ENCODE measurements at regions not wholly inside any gene's neighbourhood (a gene's known extent, or its start where the extent isn't known, plus 50 kb on each side); places are given as distances from the start of the nearest gene placed in this dataset.
A peak's percentile ranks its signal among the peaks of the same experiment; 100 is the strongest.
"Not testable (repeated sequence)": the region's sequence is repeated elsewhere in the genome, so short reads cannot be mapped to it uniquely, and the experiment has no call there.

DNA sequence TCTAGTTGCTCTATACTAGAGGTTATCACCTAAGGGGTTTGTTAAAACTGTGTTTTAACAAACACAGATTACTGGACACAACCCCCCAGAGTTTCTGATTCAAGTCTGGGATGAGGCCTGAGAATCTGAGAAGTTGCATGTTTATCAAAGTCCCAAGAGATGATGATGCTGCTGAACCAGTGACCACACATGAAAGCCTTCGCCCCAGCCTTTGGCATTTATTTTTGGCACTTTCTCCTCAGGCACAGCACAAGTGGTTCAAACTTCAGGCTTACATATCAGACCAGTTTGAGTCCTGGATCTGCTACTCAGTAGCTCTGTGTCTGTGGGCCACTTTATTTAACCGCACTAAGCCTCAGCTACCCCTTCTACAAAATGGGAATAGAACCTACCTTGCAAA lies 407.2 kb upstream of the PIK3R1 start:
- 82 to 91% methylated on average over 2 of the region's 2 CpGs for WGBS, 2 donors

DNA sequence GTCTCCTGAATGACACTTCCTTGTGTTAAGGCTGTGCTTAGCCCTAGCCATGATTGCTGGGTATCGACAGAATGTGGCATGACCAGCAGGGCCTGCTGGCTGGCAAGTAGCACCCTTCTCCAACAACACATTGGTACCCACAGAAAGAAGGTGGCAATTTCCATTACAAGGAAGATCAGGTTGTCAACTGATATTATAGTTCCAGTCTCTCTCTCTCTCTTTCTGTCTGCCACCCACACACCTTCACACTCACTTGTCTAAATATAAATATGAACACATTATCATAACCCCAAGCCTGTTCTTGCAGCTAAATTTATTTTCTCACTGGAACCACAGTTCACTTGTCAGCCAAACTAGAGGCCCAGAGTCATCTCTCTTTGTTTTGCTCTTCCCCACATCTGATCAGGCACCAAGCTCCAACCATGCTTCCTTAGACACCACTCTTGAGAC lies 408.1 kb upstream of the PIK3R1 start:
- H3K36me3 ChIP-seq (ENCODE audit: control insufficient read depth in 2 of 2, insufficient read depth in 2 of 2, low read length in 1 of 2): no peaks in the 10 kb centered on the region
- 73 to 76% methylated on average over 1 of the region's 1 CpG for WGBS, 2 donors
- no peaks in the 10 kb centered on the region for H3K4me1 ChIP-seq (ENCODE audit: control insufficient read depth in 2 of 2, insufficient read depth in 2 of 2, low read length in 1 of 2)
- no peak overlapping the region for H3K4me3 ChIP-seq (ENCODE audit: low read depth in 1 of 2, low read length in 2 of 2)
- no peaks in the 10 kb centered on the region for H3K9me3 ChIP-seq (ENCODE audit: control insufficient read depth in 2 of 2, insufficient read depth in 1 of 2, low read depth in 1 of 2, low read length in 1 of 2)
- H3K27ac ChIP-seq (ENCODE audit: low read depth in 2 of 2, low read length in 1 of 2): no peak overlapping the region
- no peaks in the 10 kb centered on the region for H3K27me3 ChIP-seq (ENCODE audit: control insufficient read depth in 1 of 2, insufficient read depth in 2 of 2, low read length in 2 of 2)

More for the DNA sequence above, 407.2 kb upstream of the PIK3R1 start:
- Histone ChIP-seq H3K36me3 (ENCODE audit: control insufficient read depth in 2 of 2, insufficient read depth in 2 of 2, low read length in 1 of 2) (no peaks in the 10 kb centered on the region), H3K27ac (ENCODE audit: low read depth in 2 of 2, low read length in 1 of 2) (no peak overlapping the region), H3K4me3 (ENCODE audit: low read depth in 1 of 2, low read length in 2 of 2) (no peak overlapping the region), H3K27me3 (ENCODE audit: control insufficient read depth in 1 of 2, insufficient read depth in 2 of 2, low read length in 2 of 2) (no peaks in the 10 kb centered on the region), H3K4me1 (ENCODE audit: control insufficient read depth in 2 of 2, insufficient read depth in 2 of 2, low read length in 1 of 2) (no peaks in the 10 kb centered on the region), H3K9me3 (ENCODE audit: control insufficient read depth in 2 of 2, insufficient read depth in 1 of 2, low read depth in 1 of 2, low read length in 1 of 2) (no peaks in the 10 kb centered on the region)

- H3K4me3 ChIP-seq (ENCODE audit: low read depth in 1 of 2, low read length in 2 of 2): no peak overlapping the region
- H3K4me1 ChIP-seq (ENCODE audit: control insufficient read depth in 2 of 2, insufficient read depth in 2 of 2, low read length in 1 of 2): no peaks in the 10 kb centered on the region
- H3K36me3 ChIP-seq (ENCODE audit: control insufficient read depth in 2 of 2, insufficient read depth in 2 of 2, low read length in 1 of 2): no peaks in the 10 kb centered on the region
- H3K27ac ChIP-seq (ENCODE audit: low read depth in 2 of 2, low read length in 1 of 2): no peak overlapping the region
- no peaks in the 10 kb centered on the region for H3K9me3 ChIP-seq (ENCODE audit: control insufficient read depth in 2 of 2, insufficient read depth in 1 of 2, low read depth in 1 of 2, low read length in 1 of 2)
- WGBS, 2 donors: 90 to 92% methylated on average over 5 of the region's 5 CpGs
- H3K27me3 ChIP-seq (ENCODE audit: control insufficient read depth in 1 of 2, insufficient read depth in 2 of 2, low read length in 2 of 2): no peaks in the 10 kb centered on the region
Measured at GRCh38 chr5:67806654-67807438, 408.7 kb upstream of the PIK3R1 start.

- Histone ChIP-seq H3K4me3 (ENCODE audit: low read depth in 1 of 2, low read length in 2 of 2) (no peak overlapping the region), H3K27ac (ENCODE audit: low read depth in 2 of 2, low read length in 1 of 2) (no peak overlapping the region), H3K27me3 (ENCODE audit: control insufficient read depth in 1 of 2, insufficient read depth in 2 of 2, low read length in 2 of 2) (no peaks in the 10 kb centered on the region), H3K9me3 (ENCODE audit: control insufficient read depth in 2 of 2, insufficient read depth in 1 of 2, low read depth in 1 of 2, low read length in 1 of 2) (no peaks in the 10 kb centered on the region), H3K4me1 (ENCODE audit: control insufficient read depth in 2 of 2, insufficient read depth in 2 of 2, low read length in 1 of 2) (no peaks in the 10 kb centered on the region), H3K36me3 (ENCODE audit: control insufficient read depth in 2 of 2, insufficient read depth in 2 of 2, low read length in 1 of 2) (no peaks in the 10 kb centered on the region)
- 83 to 93% methylated on average over 4 of the region's 4 CpGs for WGBS, 2 donors
Measured at GRCh38 chr5:67805666-67806348, 409.7 kb upstream of the PIK3R1 start.

GRCh38 chr5:67802766-67803165 lies 412.8 kb upstream of the PIK3R1 start:
- Histone ChIP-seq H3K4me3 (ENCODE audit: low read depth in 1 of 2, low read length in 2 of 2) (no peak overlapping the region), H3K9me3 (ENCODE audit: control insufficient read depth in 2 of 2, insufficient read depth in 1 of 2, low read depth in 1 of 2, low read length in 1 of 2) (no peaks in the 10 kb centered on the region), H3K27me3 (ENCODE audit: control insufficient read depth in 1 of 2, insufficient read depth in 2 of 2, low read length in 2 of 2) (no peaks in the 10 kb centered on the region), H3K36me3 (ENCODE audit: control insufficient read depth in 2 of 2, insufficient read depth in 2 of 2, low read length in 1 of 2) (no peaks in the 10 kb centered on the region), H3K27ac (ENCODE audit: low read depth in 2 of 2, low read length in 1 of 2) (no peak overlapping the region), H3K4me1 (ENCODE audit: control insufficient read depth in 2 of 2, insufficient read depth in 2 of 2, low read length in 1 of 2) (no peaks in the 10 kb centered on the region)
- 80 to 89% methylated on average over 2 of the region's 2 CpGs for WGBS, 2 donors

GRCh38 chr5:67799732-67800234 lies 415.8 kb upstream of the PIK3R1 start:
- H3K9me3 ChIP-seq (ENCODE audit: control insufficient read depth in 2 of 2, insufficient read depth in 1 of 2, low read depth in 1 of 2, low read length in 1 of 2): no peaks in the 10 kb centered on the region
- no peaks in the 10 kb centered on the region for H3K36me3 ChIP-seq (ENCODE audit: control insufficient read depth in 2 of 2, insufficient read depth in 2 of 2, low read length in 1 of 2)
- H3K4me3 ChIP-seq (ENCODE audit: low read depth in 1 of 2, low read length in 2 of 2): no peak overlapping the region
- no peaks in the 10 kb centered on the region for H3K27me3 ChIP-seq (ENCODE audit: control insufficient read depth in 1 of 2, insufficient read depth in 2 of 2, low read length in 2 of 2)
- 70 to 72% methylated on average over 5 of the region's 5 CpGs for WGBS, 2 donors
- peak overlapping the region in 1 of 2 donors; percentile 40 for H3K27ac ChIP-seq (ENCODE audit: low read depth in 2 of 2, low read length in 1 of 2)
- H3K4me1 ChIP-seq (ENCODE audit: control insufficient read depth in 2 of 2, insufficient read depth in 2 of 2, low read length in 1 of 2): no peaks in the 10 kb centered on the region

- not testable (repeated sequence) for H3K27ac ChIP-seq (ENCODE audit: low read depth in 2 of 2, low read length in 1 of 2); H3K27me3 ChIP-seq (ENCODE audit: control insufficient read depth in 1 of 2, insufficient read depth in 2 of 2, low read length in 2 of 2); H3K4me1 ChIP-seq (ENCODE audit: control insufficient read depth in 2 of 2, insufficient read depth in 2 of 2, low read length in 1 of 2); H3K36me3 ChIP-seq (ENCODE audit: control insufficient read depth in 2 of 2, insufficient read depth in 2 of 2, low read length in 1 of 2); H3K4me3 ChIP-seq (ENCODE audit: low read depth in 1 of 2, low read length in 2 of 2); H3K9me3 ChIP-seq (ENCODE audit: control insufficient read depth in 2 of 2, insufficient read depth in 1 of 2, low read depth in 1 of 2, low read length in 1 of 2)
- WGBS, 2 donors: 81 to 91% methylated on average over 5 of the region's 5 CpGs
Measured at GRCh38 chr5:67798470-67798869, 417.1 kb upstream of the PIK3R1 start.

DNA sequence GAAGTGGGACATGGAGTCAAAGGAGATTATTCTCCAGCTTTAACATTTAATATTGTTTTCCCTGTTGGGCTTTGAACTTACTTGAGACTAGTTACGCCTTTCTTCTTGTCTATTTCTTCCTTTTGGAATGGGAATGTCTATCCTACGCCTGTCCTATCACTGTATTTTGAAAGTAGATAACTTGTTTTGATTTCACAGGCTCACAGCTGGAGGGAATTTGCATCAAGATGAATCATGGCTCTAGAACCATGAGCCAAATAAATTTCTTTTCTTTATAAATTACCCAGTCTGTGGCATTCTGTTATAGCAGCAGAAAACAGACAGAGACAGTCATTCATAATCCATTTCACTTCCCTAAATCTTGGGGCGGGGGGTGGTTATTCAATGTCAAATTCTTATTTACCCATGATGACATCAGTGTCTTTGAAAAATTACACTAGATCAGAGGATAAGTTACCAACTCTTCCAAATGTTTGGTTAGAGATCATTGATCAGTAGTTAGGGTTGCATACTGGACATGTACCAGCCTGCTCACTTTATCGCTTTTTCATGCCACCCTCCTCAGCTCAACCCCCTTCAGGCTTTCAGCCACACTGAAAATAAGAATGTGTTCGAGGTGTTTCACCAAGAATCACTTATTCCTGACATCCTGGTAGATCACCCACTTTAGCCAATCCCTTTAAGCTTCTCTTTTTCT lies 419.6 kb upstream of the PIK3R1 start:
- no peaks in the 10 kb centered on the region for H3K36me3 ChIP-seq (ENCODE audit: control insufficient read depth in 2 of 2, insufficient read depth in 2 of 2, low read length in 1 of 2)
- H3K4me3 ChIP-seq (ENCODE audit: low read depth in 1 of 2, low read length in 2 of 2): no peak overlapping the region
- WGBS, 2 donors: 64 to 65% methylated on average over 5 of the region's 5 CpGs
- no peaks in the 10 kb centered on the region for H3K4me1 ChIP-seq (ENCODE audit: control insufficient read depth in 2 of 2, insufficient read depth in 2 of 2, low read length in 1 of 2)
- no peaks in the 10 kb centered on the region for H3K27me3 ChIP-seq (ENCODE audit: control insufficient read depth in 1 of 2, insufficient read depth in 2 of 2, low read length in 2 of 2)
- no peak overlapping the region for H3K27ac ChIP-seq (ENCODE audit: low read depth in 2 of 2, low read length in 1 of 2)
- no peaks in the 10 kb centered on the region for H3K9me3 ChIP-seq (ENCODE audit: control insufficient read depth in 2 of 2, insufficient read depth in 1 of 2, low read depth in 1 of 2, low read length in 1 of 2)

- H3K27ac ChIP-seq (ENCODE audit: low read depth in 2 of 2, low read length in 1 of 2): no peak overlapping the region
- no peaks in the 10 kb centered on the region for H3K9me3 ChIP-seq (ENCODE audit: control insufficient read depth in 2 of 2, insufficient read depth in 1 of 2, low read depth in 1 of 2, low read length in 1 of 2)
- no peaks in the 10 kb centered on the region for H3K4me1 ChIP-seq (ENCODE audit: control insufficient read depth in 2 of 2, insufficient read depth in 2 of 2, low read length in 1 of 2)
- no peak overlapping the region for H3K4me3 ChIP-seq (ENCODE audit: low read depth in 1 of 2, low read length in 2 of 2)
- H3K27me3 ChIP-seq (ENCODE audit: control insufficient read depth in 1 of 2, insufficient read depth in 2 of 2, low read length in 2 of 2): no peaks in the 10 kb centered on the region
- WGBS, 2 donors: 85 to 90% methylated on average over 2 of the region's 2 CpGs
- no peaks in the 10 kb centered on the region for H3K36me3 ChIP-seq (ENCODE audit: control insufficient read depth in 2 of 2, insufficient read depth in 2 of 2, low read length in 1 of 2)
Measured at GRCh38 chr5:67793966-67794365, 421.6 kb upstream of the PIK3R1 start.
